ENCODE measurements at regions not wholly inside any gene's neighbourhood (a gene's known extent, or its start where the extent isn't known, plus 50 kb on each side); places are given as distances from the start of the nearest gene placed in this dataset.
"Not testable (repeated sequence)": the region's sequence is repeated elsewhere in the genome, so short reads cannot be mapped to it uniquely, and the experiment has no call there.

- TF ChIP-seq, protein P1, sequence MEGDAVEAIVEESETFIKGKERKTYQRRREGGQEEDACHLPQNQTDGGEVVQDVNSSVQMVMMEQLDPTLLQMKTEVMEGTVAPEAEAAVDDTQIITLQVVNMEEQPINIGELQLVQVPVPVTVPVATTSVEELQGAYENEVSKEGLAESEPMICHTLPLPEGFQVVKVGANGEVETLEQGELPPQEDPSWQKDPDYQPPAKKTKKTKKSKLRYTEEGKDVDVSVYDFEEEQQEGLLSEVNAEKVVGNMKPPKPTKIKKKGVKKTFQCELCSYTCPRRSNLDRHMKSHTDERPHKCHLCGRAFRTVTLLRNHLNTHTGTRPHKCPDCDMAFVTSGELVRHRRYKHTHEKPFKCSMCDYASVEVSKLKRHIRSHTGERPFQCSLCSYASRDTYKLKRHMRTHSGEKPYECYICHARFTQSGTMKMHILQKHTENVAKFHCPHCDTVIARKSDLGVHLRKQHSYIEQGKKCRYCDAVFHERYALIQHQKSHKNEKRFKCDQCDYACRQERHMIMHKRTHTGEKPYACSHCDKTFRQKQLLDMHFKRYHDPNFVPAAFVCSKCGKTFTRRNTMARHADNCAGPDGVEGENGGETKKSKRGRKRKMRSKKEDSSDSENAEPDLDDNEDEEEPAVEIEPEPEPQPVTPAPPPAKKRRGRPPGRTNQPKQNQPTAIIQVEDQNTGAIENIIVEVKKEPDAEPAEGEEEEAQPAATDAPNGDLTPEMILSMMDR (IDR thresholded peaks at IDR 0.05; ENCODE audit: extremely low read depth, insufficient read depth, missing control alignments) = no peak
- in situ Hi-C loops (cut with MboI; ENCODE audit: low pct_unique_long_range_greater_than_20kb, low sequenced_read_pairs, unreplicated experiment) = loop anchor here (25.0 kb wide), 1 partner anchor 429 kb away; no protein-coding TSS in a partner anchor
- DNase-seq (ENCODE audit: low spot score) = no peak
Observed at GRCh38 chr14:24708684-24709083, 74.7 kb upstream of the GZMB start.

- TF ChIP-seq, protein P1 (IDR thresholded peaks at IDR 0.05; ENCODE audit: extremely low read depth, insufficient read depth, missing control alignments) = no peak
- in situ Hi-C loops (cut with MboI; ENCODE audit: low pct_unique_long_range_greater_than_20kb, low sequenced_read_pairs, unreplicated experiment) = loop anchor here (25.0 kb wide), 1 partner anchor 431 kb away; no protein-coding TSS in a partner anchor
- no peak for DNase-seq (ENCODE audit: low spot score)
Observed at GRCh38 chr14:24706351-24706750, 72.4 kb upstream of the GZMB start.

DNA sequence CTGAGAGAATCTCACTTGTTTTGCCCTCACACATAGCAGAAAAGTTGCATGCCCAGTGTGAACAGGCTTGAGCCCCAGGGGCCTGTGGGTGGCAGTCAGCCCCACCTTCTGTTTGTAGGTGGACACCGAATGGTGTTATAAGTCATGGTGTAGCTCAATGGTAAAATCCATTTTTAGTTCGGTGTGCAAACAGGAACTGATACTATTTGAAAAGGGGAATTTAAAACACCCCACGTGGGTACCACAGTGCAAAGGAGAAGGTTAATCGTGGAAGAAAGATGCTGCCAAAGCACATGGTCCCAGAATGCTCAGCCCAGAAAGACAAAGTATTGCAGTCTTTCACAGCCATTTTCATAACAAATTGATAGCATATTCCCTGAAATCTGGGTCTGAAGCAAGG, 71.8 kb upstream of the GZMB start:
- TF ChIP-seq, protein P1 (IDR thresholded peaks at IDR 0.05; ENCODE audit: extremely low read depth, insufficient read depth, missing control alignments) = no peak
- peak; percentile 43 for DNase-seq (ENCODE audit: low spot score)
- in situ Hi-C loops (cut with MboI; ENCODE audit: low pct_unique_long_range_greater_than_20kb, low sequenced_read_pairs, unreplicated experiment) = loop anchor here (25.0 kb wide), 1 partner anchor 431 kb away; no protein-coding TSS in a partner anchor

- in situ Hi-C loops (cut with MboI; ENCODE audit: low pct_unique_long_range_greater_than_20kb, low sequenced_read_pairs, unreplicated experiment) = loop anchor here (25.0 kb wide), 1 partner anchor 436 kb away; no protein-coding TSS in a partner anchor
- DNase-seq (ENCODE audit: low spot score) = no peak
- TF ChIP-seq, protein P1 (IDR thresholded peaks at IDR 0.05; ENCODE audit: extremely low read depth, insufficient read depth, missing control alignments) = no peak
Observed at GRCh38 chr14:24701062-24701461, 67.1 kb upstream of the GZMB start.

- DNase-seq (ENCODE audit: low spot score) = no peak
- TF ChIP-seq, protein P1 (IDR thresholded peaks at IDR 0.05; ENCODE audit: extremely low read depth, insufficient read depth, missing control alignments) = no peak
- in situ Hi-C loops (cut with MboI; ENCODE audit: low pct_unique_long_range_greater_than_20kb, low sequenced_read_pairs, unreplicated experiment) = loop anchor here (25.0 kb wide), 1 partner anchor 437 kb away; no protein-coding TSS in a partner anchor
Observed at GRCh38 chr14:24700511-24700910, 66.5 kb upstream of the GZMB start.

GRCh38 chr14:24699052-24699451, 65.1 kb upstream of the GZMB start:
- in situ Hi-C loops (cut with MboI; ENCODE audit: low pct_unique_long_range_greater_than_20kb, low sequenced_read_pairs, unreplicated experiment) = loop anchor here (25.0 kb wide), 1 partner anchor 237 kb away; no protein-coding TSS in a partner anchor
- TF ChIP-seq, protein P1 (IDR thresholded peaks at IDR 0.05; ENCODE audit: extremely low read depth, insufficient read depth, missing control alignments) = no peak
- no peak for DNase-seq (ENCODE audit: low spot score)

- in situ Hi-C loops (cut with MboI; ENCODE audit: low pct_unique_long_range_greater_than_20kb, low sequenced_read_pairs, unreplicated experiment) = loop anchor here (25.0 kb wide), 1 partner anchor 234 kb away; no protein-coding TSS in a partner anchor
- not testable (repeated sequence) for DNase-seq (ENCODE audit: low spot score)
Observed at GRCh38 chr14:24696280-24696920, 62.4 kb upstream of the GZMB start.
